Neural cell (in vitro differentiated cells): ENCODE measurements at regions not wholly inside any gene's neighbourhood (a gene's known extent, or its start where the extent isn't known, plus 50 kb on each side); places are given as distances from the start of the nearest gene placed in this dataset.

Experiments
- H2AFZ ChIP-seq: fragments of 200-600, 300-800 bp; sonication (generic), shearing (Covaris generic); 2 replicates; pipeline ENCODE4 v1.6.0; 2014; ENCODE audit warnings: low read depth, mild to moderate bottlenecking, antibody characterized with exemption, low read length, moderate library complexity
- H3F3A ChIP-seq: fragments of 200-600 bp; shearing (Covaris generic); 2 replicates; pipeline ENCODE4 v1.6.1; 2016; ENCODE audit warnings: mild to moderate bottlenecking, moderate library complexity, mixed read lengths, antibody characterized with exemption, low read length; ENCODE audit not compliant: insufficient read depth, poor library complexity, severe bottlenecking
- H3K27ac ChIP-seq: fragments of 200-600, 300-800 bp; sonication (generic), shearing (Covaris generic); 2 replicates; pipeline ENCODE4 v1.5.1; 2014; ENCODE audit warnings: mild to moderate bottlenecking, low read length, moderate library complexity
- H3K27me3 ChIP-seq: fragments of 300-800, 200-600 bp; sonication (generic), shearing (Covaris generic); 2 replicates; pipeline ENCODE4 v1.6.0; 2014; ENCODE audit warnings: mild to moderate bottlenecking, low read depth, low read length, moderate library complexity; ENCODE audit not compliant: insufficient read depth
- H3K36me3 ChIP-seq: fragments of 300-800, 200-600 bp; sonication (generic), shearing (Covaris generic); 2 replicates; pipeline ENCODE4 v1.5.1; 2014; ENCODE audit warnings: mild to moderate bottlenecking, antibody characterized with exemption, low read length, moderate library complexity; ENCODE audit not compliant: insufficient read depth
- H3K4me2 ChIP-seq: fragments of 300-800, 200-600 bp; sonication (generic), shearing (Covaris generic); 2 replicates; pipeline ENCODE4 v1.6.0; 2014; ENCODE audit warnings: mild to moderate bottlenecking, low read length
- H3K4me3 ChIP-seq: fragments of 300-800, 200-600 bp; sonication (generic), shearing (Covaris generic); 2 replicates; pipeline ENCODE4 v1.5.1; 2014; ENCODE audit warnings: mild to moderate bottlenecking, low read length, moderate library complexity
- H3K79me2 ChIP-seq: fragments of 200-600 bp; shearing (Covaris generic); replicated peaks from 2 replicates; pipeline ENCODE4 v1.6.0; 2014; ENCODE audit warnings: mild to moderate bottlenecking, low read length, moderate library complexity; ENCODE audit not compliant: insufficient read depth
- H3K9ac ChIP-seq: fragments of 300-800, 200-600 bp; sonication (generic), shearing (Covaris generic); 2 replicates; pipeline ENCODE4 v1.6.1; 2016; ENCODE audit warnings: mild to moderate bottlenecking, low read length, mixed read lengths
- H3K9me2 ChIP-seq: fragments of 200-600 bp; shearing (Covaris generic); 2 replicates; pipeline ENCODE4 v1.6.1; 2016; ENCODE audit warnings: mild to moderate bottlenecking, low read length, mixed read lengths; ENCODE audit not compliant: insufficient read depth
- H3K9me3 ChIP-seq: fragments of 200-600, 300-800 bp; sonication (generic), shearing (Covaris generic); 2 replicates; pipeline ENCODE4 v1.6.1; 2016; ENCODE audit warnings: mild to moderate bottlenecking, mixed run types, low read length, moderate library complexity, mixed read lengths
- H4K20me1 ChIP-seq: fragments of 200-600 bp; shearing (Covaris generic); 2 replicates; pipeline ENCODE4 v1.6.1; 2016; ENCODE audit warnings: mild to moderate bottlenecking, mixed run types; ENCODE audit not compliant: insufficient read depth
- EP300 ChIP-seq: fragments of 450-650 bp; conservative IDR thresholded peaks from 2 replicates; pipeline ENCODE4 v1.6.1; 2014; ENCODE audit warnings: antibody characterized with exemption, mild to moderate bottlenecking, moderate library complexity; ENCODE audit not compliant: poor library complexity, severe bottlenecking
- EZH2 ChIP-seq: fragments of 200-600, 300-800 bp; shearing (Covaris generic), sonication (generic); IDR thresholded peaks from 2 replicates; pipeline ENCODE4 v1.6.1; 2014; ENCODE audit warnings: antibody characterized with exemption, low read length, borderline replicate concordance, mild to moderate bottlenecking; ENCODE audit not compliant: insufficient read depth, poor library complexity, severe bottlenecking
- MXI1 ChIP-seq: fragments of 450-650 bp; conservative IDR thresholded peaks from 2 replicates; pipeline ENCODE4 v1.6.1; 2014; ENCODE audit warnings: antibody characterized with exemption, mild to moderate bottlenecking; ENCODE audit not compliant: poor library complexity, severe bottlenecking
- POLR2AphosphoS5 ChIP-seq: IDR thresholded peaks from 2 replicates; pipeline ENCODE4 v1.6.1; 2012
- RAD21 ChIP-seq: fragments of 450-650 bp; conservative IDR thresholded peaks from 2 replicates; pipeline ENCODE4 v1.6.1; 2014; ENCODE audit warnings: antibody characterized with exemption, mild to moderate bottlenecking, moderate library complexity
- SMC3 ChIP-seq: fragments of 450-650 bp; conservative IDR thresholded peaks from 2 replicates; pipeline ENCODE4 v1.6.1; 2014; ENCODE audit warnings: antibody characterized with exemption, mild to moderate bottlenecking, moderate library complexity; ENCODE audit not compliant: poor library complexity
- TAF1 ChIP-seq: IDR thresholded peaks from 2 replicates; pipeline ENCODE4 v1.6.1; 2012; ENCODE audit warnings: low read depth
- TF ChIP-seq, protein P1 (sequence below): fragments of 450-650 bp; IDR thresholded peaks from 2 replicates; pipeline ENCODE4 v1.5.1; 2014; ENCODE audit warnings: antibody characterized with exemption, mild to moderate bottlenecking, moderate library complexity; ENCODE audit not compliant: poor library complexity, severe bottlenecking
- TF ChIP-seq, protein P2 (sequence below): IDR thresholded peaks from 2 replicates; pipeline ENCODE4 v1.6.1; 2012; ENCODE audit warnings: borderline replicate concordance

DNA sequence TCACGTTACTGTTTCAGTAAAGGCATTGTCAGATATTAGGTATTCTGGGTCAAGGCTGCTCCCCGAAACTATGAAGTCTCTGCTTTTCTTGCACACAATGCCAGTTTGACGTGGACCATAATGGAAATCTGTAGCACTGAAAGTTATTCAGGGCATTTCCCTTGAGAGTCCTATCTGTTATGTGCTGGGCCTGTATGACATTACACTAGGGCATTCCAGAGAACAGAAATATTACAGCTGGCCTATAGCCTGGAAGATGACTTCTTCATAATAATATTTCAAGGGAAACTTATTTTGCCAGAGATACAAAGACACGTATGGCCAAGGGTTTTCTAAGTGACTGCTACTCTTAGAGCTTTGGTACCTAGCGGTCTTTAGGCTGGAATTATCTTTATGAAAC is 613.6 kb upstream of the CBLB start:
- no peaks in the 10 kb centered on the region for H3K79me2 ChIP-seq
- no peaks in the 10 kb centered on the region for H3K9me2 ChIP-seq
- H2AFZ ChIP-seq, result no peak overlapping the region
- H3K4me2 ChIP-seq, result no peak overlapping the region
- H3K4me3 ChIP-seq, result peak overlapping the region; percentile 2
- H3K36me3 ChIP-seq, result no peaks in the 10 kb centered on the region
- no peaks in the 10 kb centered on the region for H4K20me1 ChIP-seq
- no peaks in the 10 kb centered on the region for H3K9me3 ChIP-seq
- H3K9ac ChIP-seq, result no peak overlapping the region
- no peaks in the 10 kb centered on the region for H3K27me3 ChIP-seq
- TF ChIP-seq RAD21, result no peak
- TF ChIP-seq EP300, result no peak
- TF ChIP-seq, protein P1, sequence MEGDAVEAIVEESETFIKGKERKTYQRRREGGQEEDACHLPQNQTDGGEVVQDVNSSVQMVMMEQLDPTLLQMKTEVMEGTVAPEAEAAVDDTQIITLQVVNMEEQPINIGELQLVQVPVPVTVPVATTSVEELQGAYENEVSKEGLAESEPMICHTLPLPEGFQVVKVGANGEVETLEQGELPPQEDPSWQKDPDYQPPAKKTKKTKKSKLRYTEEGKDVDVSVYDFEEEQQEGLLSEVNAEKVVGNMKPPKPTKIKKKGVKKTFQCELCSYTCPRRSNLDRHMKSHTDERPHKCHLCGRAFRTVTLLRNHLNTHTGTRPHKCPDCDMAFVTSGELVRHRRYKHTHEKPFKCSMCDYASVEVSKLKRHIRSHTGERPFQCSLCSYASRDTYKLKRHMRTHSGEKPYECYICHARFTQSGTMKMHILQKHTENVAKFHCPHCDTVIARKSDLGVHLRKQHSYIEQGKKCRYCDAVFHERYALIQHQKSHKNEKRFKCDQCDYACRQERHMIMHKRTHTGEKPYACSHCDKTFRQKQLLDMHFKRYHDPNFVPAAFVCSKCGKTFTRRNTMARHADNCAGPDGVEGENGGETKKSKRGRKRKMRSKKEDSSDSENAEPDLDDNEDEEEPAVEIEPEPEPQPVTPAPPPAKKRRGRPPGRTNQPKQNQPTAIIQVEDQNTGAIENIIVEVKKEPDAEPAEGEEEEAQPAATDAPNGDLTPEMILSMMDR, result no peak
- TF ChIP-seq MXI1, result no peak
- TF ChIP-seq SMC3, result no peak
- TF ChIP-seq POLR2AphosphoS5, result no peak
- TF ChIP-seq EZH2, result no peak
- no peak for TF ChIP-seq TAF1
- H3K27ac ChIP-seq, result no peak overlapping the region
- H3F3A ChIP-seq, result peaks cover 5% of the 10 kb centered on the region

DNA sequence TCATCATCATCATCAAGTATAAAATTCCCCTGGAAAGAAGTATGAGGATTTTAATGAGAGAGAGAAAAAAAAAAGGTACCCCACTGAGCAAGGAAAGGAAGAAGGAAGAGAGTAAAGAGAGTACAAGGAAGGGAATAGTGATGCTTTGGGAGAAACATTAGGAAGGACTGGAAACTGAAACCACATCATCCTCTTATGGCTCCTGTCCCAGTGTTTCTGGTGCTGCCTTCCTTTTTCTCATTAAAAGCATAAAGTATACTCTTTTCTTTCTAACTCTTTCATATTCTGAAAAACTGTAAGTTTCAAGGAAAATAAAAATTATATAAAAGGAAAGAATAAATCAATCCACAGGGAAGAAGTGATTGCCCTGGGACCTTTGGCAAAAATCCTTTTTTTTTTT is 616.4 kb upstream of the CBLB start:
- H3K36me3 ChIP-seq, result no peaks in the 10 kb centered on the region
- H3K27me3 ChIP-seq, result no peaks in the 10 kb centered on the region
- H3K27ac ChIP-seq, result no peak overlapping the region
- H4K20me1 ChIP-seq, result no peaks in the 10 kb centered on the region
- H3F3A ChIP-seq, result peaks cover 5% of the 10 kb centered on the region
- H3K4me2 ChIP-seq, result no peak overlapping the region
- H3K9ac ChIP-seq, result no peak overlapping the region
- no peaks in the 10 kb centered on the region for H3K9me3 ChIP-seq
- H2AFZ ChIP-seq, result no peak overlapping the region
- TF ChIP-seq RAD21, result no peak
- TF ChIP-seq, protein P1, result no peak
- TF ChIP-seq EZH2, result no peak
- no peak for TF ChIP-seq POLR2AphosphoS5
- TF ChIP-seq SMC3, result no peak
- no peak for TF ChIP-seq MXI1
- TF ChIP-seq EP300, result no peak
- TF ChIP-seq TAF1, result no peak
- TF ChIP-seq, protein P2, sequence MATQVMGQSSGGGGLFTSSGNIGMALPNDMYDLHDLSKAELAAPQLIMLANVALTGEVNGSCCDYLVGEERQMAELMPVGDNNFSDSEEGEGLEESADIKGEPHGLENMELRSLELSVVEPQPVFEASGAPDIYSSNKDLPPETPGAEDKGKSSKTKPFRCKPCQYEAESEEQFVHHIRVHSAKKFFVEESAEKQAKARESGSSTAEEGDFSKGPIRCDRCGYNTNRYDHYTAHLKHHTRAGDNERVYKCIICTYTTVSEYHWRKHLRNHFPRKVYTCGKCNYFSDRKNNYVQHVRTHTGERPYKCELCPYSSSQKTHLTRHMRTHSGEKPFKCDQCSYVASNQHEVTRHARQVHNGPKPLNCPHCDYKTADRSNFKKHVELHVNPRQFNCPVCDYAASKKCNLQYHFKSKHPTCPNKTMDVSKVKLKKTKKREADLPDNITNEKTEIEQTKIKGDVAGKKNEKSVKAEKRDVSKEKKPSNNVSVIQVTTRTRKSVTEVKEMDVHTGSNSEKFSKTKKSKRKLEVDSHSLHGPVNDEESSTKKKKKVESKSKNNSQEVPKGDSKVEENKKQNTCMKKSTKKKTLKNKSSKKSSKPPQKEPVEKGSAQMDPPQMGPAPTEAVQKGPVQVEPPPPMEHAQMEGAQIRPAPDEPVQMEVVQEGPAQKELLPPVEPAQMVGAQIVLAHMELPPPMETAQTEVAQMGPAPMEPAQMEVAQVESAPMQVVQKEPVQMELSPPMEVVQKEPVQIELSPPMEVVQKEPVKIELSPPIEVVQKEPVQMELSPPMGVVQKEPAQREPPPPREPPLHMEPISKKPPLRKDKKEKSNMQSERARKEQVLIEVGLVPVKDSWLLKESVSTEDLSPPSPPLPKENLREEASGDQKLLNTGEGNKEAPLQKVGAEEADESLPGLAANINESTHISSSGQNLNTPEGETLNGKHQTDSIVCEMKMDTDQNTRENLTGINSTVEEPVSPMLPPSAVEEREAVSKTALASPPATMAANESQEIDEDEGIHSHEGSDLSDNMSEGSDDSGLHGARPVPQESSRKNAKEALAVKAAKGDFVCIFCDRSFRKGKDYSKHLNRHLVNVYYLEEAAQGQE, result no peak
- no peaks in the 10 kb centered on the region for H3K9me2 ChIP-seq
- H3K4me3 ChIP-seq, result no peak overlapping the region
- H3K79me2 ChIP-seq, result no peaks in the 10 kb centered on the region
